ENCODE measurements at regions not wholly inside any gene's neighbourhood (a gene's known extent, or its start where the extent isn't known, plus 50 kb on each side); places are given as distances from the start of the nearest gene placed in this dataset.

- H3K4me3 ChIP-seq (ENCODE audit: low read depth, low read length) = no peak overlapping the region
- no peak for TF ChIP-seq CTCF (IDR thresholded peaks at IDR 0.05; ENCODE audit: control insufficient read depth, extremely low read depth, insufficient read depth)
- no peak for DNase-seq (ENCODE audit: low read depth)
Measured at GRCh38 chr3:99119385-99119784, 217.9 kb upstream of the DCBLD2 start.

GRCh38 chr3:99118381-99118780 is 216.9 kb upstream of the DCBLD2 start:
- no peak overlapping the region for H3K4me3 ChIP-seq (ENCODE audit: low read depth, low read length)
- no peak for TF ChIP-seq CTCF (IDR thresholded peaks at IDR 0.05; ENCODE audit: control insufficient read depth, extremely low read depth, insufficient read depth)
- DNase-seq (ENCODE audit: low read depth) = no peak

- TF ChIP-seq CTCF (IDR thresholded peaks at IDR 0.05; ENCODE audit: control insufficient read depth, extremely low read depth, insufficient read depth) = peak; percentile 72
- DNase-seq (ENCODE audit: low read depth) = no peak
- no peak overlapping the region for H3K4me3 ChIP-seq (ENCODE audit: low read depth, low read length)
Measured at GRCh38 chr3:99114565-99115291, 213.2 kb upstream of the DCBLD2 start.

GRCh38 chr3:99111235-99111634 is 209.7 kb upstream of the DCBLD2 start:
- no peak for TF ChIP-seq CTCF (IDR thresholded peaks at IDR 0.05; ENCODE audit: control insufficient read depth, extremely low read depth, insufficient read depth)
- DNase-seq (ENCODE audit: low read depth) = no peak
- H3K4me3 ChIP-seq (ENCODE audit: low read depth, low read length) = no peak overlapping the region

GRCh38 chr3:99110401-99110800 is 208.9 kb upstream of the DCBLD2 start:
- DNase-seq (ENCODE audit: low read depth) = no peak
- H3K4me3 ChIP-seq (ENCODE audit: low read depth, low read length) = no peak overlapping the region
- no peak for TF ChIP-seq CTCF (IDR thresholded peaks at IDR 0.05; ENCODE audit: control insufficient read depth, extremely low read depth, insufficient read depth)

GRCh38 chr3:99108508-99108907 is 207.0 kb upstream of the DCBLD2 start:
- TF ChIP-seq CTCF (IDR thresholded peaks at IDR 0.05; ENCODE audit: control insufficient read depth, extremely low read depth, insufficient read depth) = no peak
- no peak overlapping the region for H3K4me3 ChIP-seq (ENCODE audit: low read depth, low read length)
- no peak for DNase-seq (ENCODE audit: low read depth)

GRCh38 chr3:99094606-99095005 is 193.1 kb upstream of the DCBLD2 start:
- no peak overlapping the region for H3K4me3 ChIP-seq (ENCODE audit: low read depth, low read length)
- no peak for TF ChIP-seq CTCF (IDR thresholded peaks at IDR 0.05; ENCODE audit: control insufficient read depth, extremely low read depth, insufficient read depth)
- DNase-seq (ENCODE audit: low read depth) = no peak

Measured in LNCaP clone FGC (cell line).